ENCODE measurements at regions not wholly inside any gene's neighbourhood (a gene's known extent, or its start where the extent isn't known, plus 50 kb on each side); places are given as distances from the start of the nearest gene placed in this dataset.

DNA sequence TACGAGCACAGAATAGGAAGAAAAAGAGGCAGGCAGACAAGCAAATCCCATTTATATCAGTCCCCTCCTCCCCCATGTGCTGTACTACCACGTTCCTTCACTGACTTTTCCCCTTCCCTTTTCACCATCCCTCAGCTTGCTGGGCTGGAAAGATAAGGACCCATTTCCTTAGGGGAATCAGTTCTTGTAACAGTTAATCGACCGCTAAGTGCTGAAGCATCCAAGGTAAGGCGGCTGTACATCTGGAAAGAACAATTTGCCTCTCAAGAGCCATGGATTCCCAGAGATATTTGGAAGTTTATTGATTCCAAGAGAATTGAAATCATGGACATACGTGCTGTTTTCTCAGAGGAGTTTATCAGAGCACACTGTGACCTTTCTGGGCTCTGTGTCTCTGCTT, 1688.0 kb downstream of the STIM2 start:
- DNase-seq: no peak

DNA sequence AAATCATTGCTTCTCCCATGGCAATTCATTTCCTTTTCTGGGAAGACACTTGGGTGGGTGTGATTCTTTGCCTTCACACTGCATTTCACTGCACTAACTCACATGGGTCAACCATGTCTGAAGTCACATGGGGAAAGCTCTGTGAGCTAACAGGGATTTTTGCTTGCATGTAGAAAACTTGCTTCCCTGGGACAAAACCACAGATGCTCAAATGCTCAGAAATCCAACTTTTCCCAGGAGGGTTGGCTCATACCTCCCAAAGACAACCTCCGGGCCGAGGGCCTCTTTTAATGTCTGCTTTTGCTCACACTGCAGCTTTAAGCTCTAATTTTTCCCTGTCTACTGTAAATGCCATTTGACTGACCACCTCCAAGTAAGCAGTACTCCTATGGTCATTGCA, 1695.2 kb downstream of the STIM2 start:
- no peak for DNase-seq

DNA sequence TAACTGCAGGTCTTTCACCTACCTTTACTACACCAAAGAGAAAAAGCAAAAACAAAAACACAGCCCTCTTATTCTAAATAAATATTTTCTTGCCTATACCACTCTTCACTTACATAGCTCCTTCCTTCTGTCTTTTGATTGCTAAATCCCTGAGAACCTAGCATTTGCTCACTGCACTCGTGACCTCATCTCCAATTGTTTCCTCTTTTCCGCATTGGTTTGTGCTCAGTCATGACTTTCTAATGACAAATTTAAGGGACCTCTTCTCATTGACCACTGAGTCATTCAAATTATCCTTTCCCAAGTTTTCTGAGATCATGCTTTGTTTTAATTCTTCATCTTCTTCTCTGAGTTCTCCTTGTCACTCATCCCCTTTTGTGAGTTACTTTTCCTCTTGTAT, 1697.1 kb downstream of the STIM2 start:
- DNase-seq: no peak

DNA sequence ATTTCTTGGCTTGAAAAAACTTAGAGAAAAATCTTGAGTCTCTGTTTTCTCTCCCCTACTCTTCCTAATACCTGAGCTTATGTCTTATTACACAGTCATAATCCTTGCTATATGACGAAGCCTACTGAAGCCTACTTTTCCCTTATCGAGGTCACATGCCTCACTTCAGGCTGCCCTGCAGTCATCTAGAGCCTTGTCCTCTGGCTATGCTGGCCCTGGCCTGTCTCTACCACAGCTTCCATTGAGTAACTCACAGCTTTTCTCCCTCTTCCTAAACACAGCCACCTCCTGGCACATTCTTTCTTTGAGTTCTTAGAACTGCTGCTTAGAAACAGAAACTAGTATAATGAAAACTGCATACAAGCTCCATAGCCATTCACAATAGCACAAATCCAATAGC, 1698.3 kb downstream of the STIM2 start:
- no peak for DNase-seq

DNA sequence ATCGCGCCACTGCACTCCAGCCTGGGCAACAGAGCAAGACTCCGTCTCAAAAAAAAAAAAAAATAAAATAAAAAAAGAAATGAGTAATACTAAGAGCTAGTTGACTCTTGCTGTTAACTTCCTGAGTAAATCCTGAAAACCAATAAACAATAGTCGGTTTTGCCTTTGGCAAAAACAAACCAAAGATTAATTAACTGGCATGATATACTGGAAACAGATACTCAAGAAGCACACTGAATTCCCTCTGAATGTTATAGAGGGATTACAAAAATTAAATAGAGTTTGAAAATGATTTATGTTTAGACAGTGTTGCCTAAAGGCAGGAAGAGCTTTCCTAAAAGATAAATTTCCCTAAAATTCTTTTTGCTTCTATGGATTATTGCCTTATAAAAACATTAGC, 1702.3 kb downstream of the STIM2 start:
- no peak for DNase-seq

DNA sequence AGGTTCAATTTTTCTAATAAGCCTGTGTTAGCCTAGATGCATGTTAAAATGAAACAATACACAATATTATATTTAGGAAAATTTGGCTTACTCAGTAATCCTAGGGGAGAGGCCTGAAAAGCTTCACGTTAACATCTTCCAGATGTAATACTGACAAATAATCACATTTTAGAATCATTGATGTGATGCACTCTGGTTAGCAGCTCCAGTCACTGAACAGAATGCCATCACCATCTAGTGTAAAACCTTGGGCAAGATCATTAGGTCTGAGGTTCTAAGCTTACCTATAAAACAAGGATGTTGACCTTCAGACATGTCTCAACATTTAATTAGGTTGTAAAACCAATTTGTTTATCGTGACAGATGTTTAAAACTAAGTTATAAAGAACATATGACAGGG, 1704.8 kb downstream of the STIM2 start:
- DNase-seq: no peak

DNA sequence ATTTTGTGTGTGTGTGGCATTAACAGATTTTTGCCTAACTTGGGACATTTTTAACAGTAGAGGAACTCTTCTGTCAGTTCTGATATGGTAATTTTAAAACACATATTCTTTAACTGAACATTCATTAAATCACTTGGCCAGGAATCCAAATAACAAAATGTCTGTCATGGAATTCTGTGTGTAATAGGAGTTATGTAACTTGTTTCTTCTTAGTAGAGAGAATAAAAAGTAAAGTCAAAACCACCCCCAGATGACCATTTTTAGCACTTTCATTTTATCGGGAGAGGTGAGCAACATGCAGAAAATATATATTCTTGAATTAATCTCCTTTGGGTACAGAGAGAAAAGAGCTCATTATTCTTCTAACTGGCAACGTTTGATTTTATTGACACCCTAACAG, 1740.3 kb downstream of the STIM2 start:
- no peak for DNase-seq

DNA sequence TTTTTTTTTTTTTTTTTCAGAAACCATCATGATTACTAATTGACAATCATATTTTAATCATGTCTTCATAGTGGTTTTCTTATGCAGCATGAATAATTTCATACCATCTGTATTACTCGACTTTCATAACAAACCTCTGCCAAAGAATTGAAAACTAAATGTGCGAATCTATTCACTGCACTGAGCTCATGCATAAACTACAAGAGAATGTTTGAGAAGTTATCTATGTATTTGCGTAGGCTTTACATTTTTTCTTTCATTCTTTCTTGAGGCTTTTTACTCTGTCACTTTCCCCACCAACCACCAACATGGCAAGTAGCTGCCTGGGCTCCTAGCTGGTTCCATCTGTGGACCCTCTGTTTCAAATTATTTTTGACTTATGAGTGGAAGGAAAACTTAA, 1761.0 kb downstream of the STIM2 start:
- DNase-seq: no peak

DNA sequence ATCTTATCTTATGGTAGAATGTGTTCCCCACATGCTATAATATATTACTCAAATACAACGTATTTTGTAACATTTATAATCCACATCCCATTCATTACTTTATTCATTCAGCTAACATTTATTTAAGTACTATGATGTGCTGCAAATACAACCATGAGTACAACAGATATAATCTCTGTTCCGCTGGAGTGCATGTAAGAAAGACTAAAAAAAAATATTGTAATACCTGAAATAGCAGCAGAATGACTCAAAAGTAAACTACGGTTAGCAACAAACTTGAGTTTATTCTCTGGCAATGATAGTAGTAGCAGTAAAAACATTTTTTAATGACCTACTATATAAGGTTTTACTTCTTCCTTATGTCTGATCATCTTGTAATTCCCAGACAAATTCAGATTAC, 1776.3 kb downstream of the STIM2 start:
- no peak for DNase-seq

DNA sequence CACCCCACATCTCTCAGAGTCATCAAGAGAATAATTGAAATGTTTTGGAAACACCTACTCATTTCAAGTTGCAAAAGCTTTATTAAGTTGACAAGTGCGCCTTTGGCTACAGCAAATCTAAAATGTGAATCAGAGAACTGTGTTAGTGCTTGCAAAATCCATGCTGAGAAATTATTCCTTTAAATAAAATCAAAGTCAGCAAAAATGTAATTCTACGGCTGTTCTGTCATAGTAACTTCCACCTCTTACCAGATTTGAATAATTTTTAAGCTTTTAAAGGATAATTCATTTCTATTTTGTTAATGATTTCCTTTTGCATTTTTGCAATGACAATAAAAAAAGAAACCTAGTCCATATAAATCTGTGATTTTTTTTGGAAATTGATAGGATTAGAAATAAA, 1779.1 kb downstream of the STIM2 start:
- no peak for DNase-seq

DNA sequence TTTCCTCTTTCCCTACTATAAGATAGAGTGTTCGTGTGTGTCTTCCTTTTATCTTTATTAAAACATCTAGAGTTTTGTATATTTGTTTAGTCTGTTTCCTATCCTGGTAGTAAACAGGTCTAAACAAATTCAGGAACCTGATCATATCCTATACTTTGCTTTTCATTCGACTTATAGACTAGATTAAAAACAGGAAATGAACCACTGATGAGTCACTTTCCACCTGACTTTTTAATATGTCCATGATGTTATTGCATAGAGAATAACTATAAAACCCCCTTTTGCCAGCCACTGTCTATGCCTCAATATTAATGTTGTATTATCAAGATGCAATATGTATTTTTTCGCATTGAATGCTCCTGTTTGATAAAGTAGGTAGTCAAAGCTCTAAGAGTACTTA, 1794.0 kb downstream of the STIM2 start:
- no peak for DNase-seq

DNA sequence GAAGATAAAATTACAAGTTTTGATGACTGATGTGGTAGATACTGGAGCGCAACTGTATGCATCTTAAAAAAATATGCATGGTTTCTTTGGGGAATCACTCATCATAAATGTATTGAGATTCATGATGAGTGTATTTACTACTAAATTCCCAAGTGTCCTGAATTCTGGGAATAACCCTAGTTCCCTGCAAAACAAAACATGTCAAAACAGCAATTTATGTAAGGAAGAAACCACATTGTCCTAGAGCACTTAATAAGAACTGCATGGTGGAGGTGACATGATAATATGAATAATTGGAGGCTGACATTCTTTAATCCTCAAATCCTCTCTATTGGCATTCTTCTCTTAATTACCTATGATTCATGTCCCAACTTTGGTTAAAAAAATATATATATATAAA, 1804.7 kb downstream of the STIM2 start:
- no peak for DNase-seq

DNA sequence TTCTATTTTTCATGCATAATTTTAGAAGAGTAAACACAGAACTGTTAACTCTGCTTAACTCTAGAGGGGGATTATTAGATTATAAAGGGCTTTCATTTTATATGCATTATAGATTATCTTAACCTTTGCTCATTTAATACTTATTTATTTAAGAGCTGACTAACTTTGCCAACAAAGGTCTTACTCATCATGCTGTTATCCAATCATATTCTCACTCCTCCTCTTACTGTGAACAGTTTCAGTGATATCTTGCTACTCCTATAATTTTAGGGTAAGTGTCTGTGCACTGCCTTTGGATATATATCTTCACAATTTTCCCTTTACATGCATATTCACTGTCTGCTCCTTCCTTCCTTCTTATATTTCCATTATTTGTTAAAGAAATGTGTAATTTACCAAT, 1814.9 kb downstream of the STIM2 start:
- DNase-seq: no peak

DNA sequence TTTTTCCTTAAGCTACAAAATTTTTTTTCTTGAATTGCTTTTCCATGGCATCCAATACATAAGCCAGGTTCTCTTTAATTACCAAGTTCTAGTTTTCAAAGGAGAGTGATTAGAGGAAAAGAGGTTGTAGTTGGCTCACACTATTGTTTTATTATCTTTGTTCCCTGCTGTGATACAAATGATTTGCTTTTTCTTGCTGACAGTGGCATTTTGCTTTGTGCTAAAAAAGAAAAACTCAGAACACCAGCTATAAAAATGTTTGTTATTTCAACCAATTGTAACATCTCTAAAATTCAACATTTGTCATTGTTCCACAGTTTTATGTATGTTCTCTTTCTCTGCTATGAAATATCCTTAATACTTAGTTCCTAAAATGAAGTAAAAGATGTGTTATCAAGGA, 1817.2 kb downstream of the STIM2 start:
- DNase-seq: no peak

DNA sequence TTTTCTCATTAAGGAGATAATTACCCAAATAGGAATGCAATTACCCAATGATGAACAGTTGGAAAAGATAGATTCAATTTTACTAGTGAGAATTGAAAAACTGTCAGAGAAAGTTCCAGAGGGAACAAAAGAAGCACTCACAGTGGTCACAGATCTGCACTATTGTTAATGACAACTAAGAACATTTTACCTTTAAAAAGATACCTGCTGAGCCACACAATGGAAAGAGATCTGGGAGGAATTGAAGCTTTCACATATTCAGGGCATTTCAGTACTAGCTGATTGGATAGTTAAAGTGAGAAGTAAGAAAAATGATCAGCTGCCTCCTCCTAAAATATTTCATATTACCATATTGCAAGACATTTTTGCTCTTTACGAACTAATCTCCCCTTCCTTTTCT, 1822.2 kb downstream of the STIM2 start:
- DNase-seq: no peak

DNA sequence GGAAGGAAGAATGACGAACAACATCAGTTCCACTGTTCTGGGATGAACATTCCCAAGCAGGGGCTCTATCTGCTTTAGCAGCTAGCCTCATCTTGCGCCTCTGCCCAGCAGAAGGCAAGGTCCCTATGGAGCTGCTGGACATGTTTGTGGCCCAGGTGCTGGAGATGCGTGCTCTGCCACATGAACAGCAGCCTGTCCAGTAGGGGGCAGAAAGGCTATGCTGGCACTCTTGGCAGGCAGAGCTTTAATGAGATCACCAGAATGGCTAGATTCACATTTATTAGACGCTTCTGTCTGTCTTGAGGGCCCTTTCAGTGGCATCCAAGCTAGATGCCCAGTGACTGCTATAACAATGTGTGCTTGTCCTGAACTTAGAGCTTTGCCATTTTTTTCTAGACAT, 1826.0 kb downstream of the STIM2 start:
- no peak for DNase-seq

DNA sequence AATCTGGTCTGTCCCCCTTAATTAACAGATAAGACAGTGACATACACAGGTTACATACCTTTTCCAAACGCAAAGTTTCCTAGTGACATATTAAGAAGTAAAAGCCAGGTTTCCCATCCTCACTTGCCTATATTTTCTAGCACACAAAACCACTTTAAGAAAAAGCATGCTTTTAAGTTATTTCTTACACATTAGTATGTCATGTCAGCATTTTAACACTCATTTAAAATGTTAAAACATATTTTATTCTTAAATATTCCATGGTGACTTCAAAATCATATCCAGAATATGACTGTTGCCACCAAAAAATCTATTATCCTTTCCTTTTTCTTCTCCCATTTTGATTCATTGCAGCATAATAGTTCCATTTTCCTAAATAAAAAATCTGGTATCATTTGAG, 1830.2 kb downstream of the STIM2 start:
- DNase-seq: no peak

DNA sequence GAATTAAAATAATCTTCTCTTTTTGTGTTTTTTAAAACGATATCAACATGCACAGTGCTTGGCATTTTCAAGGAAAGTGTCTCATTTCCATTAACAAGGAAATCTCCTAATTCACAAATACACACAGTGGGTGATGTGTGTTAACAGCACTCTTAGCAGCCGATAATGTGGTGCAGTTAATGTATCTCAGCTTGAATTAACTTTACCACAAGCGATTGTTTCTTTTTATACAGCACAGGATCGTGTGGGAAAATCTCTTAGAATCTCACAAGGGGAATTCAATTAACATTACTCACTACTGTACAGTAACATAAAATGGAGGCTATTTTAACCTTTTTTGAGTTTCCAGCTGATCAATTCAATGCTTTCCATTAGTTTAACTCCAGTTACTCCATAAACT, 1841.9 kb downstream of the STIM2 start:
- DNase-seq: no peak

DNA sequence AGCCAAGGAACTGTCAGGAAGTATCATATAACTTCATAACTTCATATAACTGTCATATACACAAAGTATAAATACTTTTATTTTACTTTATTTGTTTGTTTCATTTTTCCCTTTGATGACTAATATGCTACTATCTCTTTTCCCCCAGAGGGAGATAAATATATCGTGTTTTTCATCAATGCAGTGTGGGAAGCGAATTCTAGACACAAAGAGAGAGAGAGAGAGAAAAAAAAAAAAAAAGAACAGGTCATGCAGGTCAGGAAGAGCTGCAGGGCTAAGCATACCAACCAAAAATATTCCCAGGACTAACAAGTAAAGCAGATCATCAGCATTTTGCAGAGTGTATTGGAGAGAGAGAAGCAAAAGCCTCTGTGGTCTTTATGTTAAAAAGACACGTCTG, 1849.2 kb downstream of the STIM2 start:
- DNase-seq: no peak

DNA sequence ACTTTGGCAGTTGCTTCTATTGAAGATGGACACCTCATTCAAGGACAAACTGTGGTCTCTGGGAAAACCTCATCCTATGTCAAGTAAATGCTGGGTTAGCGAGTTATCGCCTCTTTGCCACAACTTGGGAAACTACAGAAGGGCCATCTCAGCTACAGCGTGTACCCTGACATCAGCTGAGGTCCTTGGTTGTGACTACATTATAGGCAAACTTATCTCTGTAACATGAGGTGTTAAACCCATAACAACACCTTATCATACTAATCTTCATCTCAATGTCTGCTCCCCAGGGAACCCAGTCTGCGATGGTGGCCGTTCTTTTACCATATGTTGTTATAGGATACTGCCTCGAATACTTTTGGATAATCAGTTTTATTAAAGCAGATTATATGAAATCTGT, 1862.7 kb downstream of the STIM2 start:
- DNase-seq: no peak

DNA sequence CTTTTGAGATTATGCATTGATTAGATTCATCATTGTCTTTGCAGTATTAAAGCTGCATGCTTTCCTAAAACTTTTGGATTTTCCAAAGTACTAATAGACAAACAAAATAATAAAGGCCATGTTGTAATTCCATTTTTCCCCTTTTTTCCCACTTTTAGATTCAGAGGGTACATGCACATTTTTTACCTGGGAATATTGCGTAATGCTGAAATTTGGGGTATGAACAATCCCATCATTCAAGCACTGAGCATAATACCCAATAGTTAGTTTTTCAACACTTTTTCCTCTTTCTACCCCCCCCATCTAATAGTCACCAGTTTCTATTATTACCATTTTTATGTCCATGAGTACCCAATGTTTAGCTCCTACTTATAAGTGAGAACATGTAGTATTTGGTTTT, 1863.6 kb downstream of the STIM2 start:
- DNase-seq: no peak

DNA sequence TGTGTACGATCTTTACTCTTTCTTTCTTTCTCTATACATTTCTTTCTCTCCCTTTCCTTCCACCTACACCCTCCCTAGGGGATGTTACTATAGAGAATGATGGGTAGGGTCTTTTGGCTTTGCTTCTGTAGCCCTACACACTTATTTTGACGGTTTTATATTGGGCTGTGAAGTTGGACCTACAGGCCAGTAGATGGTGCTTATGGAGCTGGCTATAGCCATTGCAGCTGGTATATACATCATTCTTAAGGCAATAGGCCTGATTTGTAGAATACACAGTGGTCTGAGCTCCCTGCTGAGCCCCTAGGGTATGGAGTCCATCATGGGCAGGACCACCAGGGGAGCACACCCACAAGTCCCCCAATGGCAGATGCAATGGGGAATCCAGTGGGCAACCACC, 1869.7 kb downstream of the STIM2 start:
- DNase-seq: no peak

DNA sequence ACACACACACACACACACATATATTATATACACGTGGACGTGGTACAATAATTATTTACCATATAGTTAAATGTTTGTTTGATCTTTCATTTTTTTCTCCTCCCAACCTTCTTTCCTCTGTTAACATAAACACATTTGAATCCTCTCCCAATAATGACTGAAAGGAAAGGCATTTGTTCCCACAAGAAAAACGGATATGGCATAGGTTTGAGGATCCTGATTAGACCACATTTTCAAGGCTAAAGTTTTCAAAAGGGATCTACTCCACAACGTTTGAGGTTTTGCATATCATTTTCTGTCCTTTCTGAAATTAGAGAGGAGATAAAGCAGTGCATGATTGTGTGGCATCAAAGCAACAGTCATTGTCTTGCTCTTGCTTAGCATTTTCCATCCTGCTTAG, 1883.4 kb downstream of the STIM2 start:
- DNase-seq: no peak

DNA sequence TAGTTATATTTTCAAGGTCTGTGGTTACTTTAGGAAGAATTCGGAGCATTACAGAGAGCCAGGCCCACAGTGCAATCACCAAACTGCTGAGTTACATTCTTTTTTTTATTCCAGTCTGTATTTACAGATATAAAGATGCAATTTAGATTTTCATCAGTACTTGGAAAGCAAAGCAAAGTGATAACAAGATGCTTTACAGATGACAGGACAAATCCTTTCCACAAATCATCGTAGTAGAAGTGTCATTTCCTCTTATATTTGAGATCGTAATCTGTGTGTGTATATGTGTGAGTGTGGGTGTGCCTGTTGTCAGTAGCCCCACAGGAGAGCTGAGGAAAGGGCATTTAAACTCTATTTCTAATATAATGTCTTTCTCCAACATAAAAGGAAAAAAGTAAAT, 1893.7 kb downstream of the STIM2 start:
- DNase-seq: no peak

DNA sequence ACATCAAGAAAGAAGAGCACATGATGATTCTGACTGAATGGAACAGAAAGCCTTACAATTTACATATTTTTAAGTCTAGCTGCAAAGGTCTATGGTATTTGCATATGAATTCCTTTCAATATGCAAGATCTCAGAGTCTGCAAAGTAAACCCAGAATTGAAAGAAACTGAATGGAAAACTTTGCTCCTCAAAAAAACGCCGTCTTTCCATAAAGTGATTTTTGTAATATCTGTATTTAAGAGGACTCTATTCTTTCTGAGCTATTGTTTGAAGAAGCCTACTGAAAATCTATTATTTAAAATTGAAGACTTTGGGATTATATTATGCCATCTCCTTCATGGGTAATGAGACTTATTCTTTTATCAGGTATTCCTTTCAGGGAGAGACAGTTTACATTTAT, 1894.4 kb downstream of the STIM2 start:
- DNase-seq: no peak

DNA sequence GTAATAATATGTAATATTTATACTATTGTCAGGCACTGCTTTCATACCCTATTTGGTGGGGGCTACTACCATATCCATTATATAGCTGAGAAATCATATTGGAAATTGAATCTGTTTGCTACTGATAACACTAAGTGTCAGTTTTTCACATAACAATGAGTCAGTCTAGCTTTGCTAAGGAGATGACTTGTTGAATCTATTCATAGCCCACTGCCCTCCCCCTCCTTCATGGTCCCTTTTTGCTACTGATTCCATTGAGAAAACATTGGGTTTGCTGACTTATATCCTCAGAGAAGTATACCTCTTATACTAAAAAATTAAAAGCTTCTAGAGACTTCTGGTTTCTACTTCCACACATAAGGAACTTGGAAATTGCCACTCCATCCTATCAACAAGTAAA, 1898.4 kb downstream of the STIM2 start:
- no peak for DNase-seq

DNA sequence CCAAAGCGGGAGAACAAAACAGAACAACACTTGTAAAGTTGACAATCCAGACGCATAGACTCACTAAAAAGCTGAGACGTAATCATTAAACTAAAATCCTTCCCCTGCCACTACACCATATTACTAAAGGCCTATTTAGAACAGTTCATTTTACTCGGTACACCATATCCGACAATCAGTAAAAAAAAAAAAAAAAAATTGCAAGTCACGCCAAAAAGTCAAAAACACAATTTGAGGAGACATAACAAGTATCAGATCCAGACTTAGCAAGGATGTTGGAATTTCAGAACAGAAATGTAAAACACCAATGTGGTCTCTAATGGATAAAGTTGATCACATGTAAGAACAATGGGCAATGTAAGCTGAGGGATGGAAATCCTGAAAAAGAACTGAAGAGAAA, 1899.4 kb downstream of the STIM2 start:
- no peak for DNase-seq

All from right forelimb (tissue), 1 donor.